Left ventricle myocardium inferior (tissue), 1 donor: ENCODE measurements at regions not wholly inside any gene's neighbourhood (a gene's known extent, or its start where the extent isn't known, plus 50 kb on each side); places are given as distances from the start of the nearest gene placed in this dataset.

ENCODE experiments used
- DNase-seq: peaks from one replicate; pipeline ENCODE4 v3.0.0-alpha.2; 2020
- H3K27ac ChIP-seq: fragments of 200-600 bp; replicated peaks from 2 replicates; pipeline ENCODE4 v1.8.0; 2021
- H3K27me3 ChIP-seq: fragments of 200-600 bp; 2 replicates; pipeline ENCODE4 v1.8.0; 2021; ENCODE audit warnings: low read depth
- H3K36me3 ChIP-seq: fragments of 200-600 bp; 2 replicates; pipeline ENCODE4 v1.8.0; 2021
- H3K4me1 ChIP-seq: fragments of 200-600 bp; 2 replicates; pipeline ENCODE4 v1.8.0; 2021
- H3K4me3 ChIP-seq: fragments of 200-600 bp; 2 replicates; pipeline ENCODE4 v1.8.0; 2021; ENCODE audit warnings: mild to moderate bottlenecking, moderate library complexity
- H3K9me3 ChIP-seq: fragments of 200-600 bp; replicated peaks from 2 replicates; pipeline ENCODE4 v1.8.0; 2021
- CTCF ChIP-seq: fragments of 200-600 bp; IDR thresholded peaks from 2 replicates; pipeline ENCODE4 v1.8.0; 2021; ENCODE audit warnings: antibody characterized with exemption, mild to moderate bottlenecking, borderline replicate concordance
- intact Hi-C: fragments of 100-400 bp; cut with micrococcal nuclease; formaldehyde crosslinking; loops from one replicate; pipeline ENCODE4 v1.11.0; 2022
- donor health status: DM: no; HTN: yes; CAD: no; lungs with severe emphysema.

GRCh38 chr3:145767909-145768308 is 393.1 kb downstream of the PLOD2 start:
- no peaks in the 10 kb centered on the region for H3K4me1 ChIP-seq
- H3K27ac ChIP-seq: no peak overlapping the region
- no peak overlapping the region for H3K4me3 ChIP-seq
- peak; percentile 39 for TF ChIP-seq CTCF
- no peak for DNase-seq
- intact Hi-C loops: no loop called here
- no peaks in the 10 kb centered on the region for H3K27me3 ChIP-seq
- no peaks in the 10 kb centered on the region for H3K9me3 ChIP-seq
- H3K36me3 ChIP-seq: no peaks in the 10 kb centered on the region

- TF ChIP-seq CTCF: peak; percentile 63
- Histone ChIP-seq H3K4me1 (no peaks in the 10 kb centered on the region), H3K27me3 (no peaks in the 10 kb centered on the region), H3K9me3 (no peaks in the 10 kb centered on the region), H3K27ac (no peak overlapping the region), H3K4me3 (no peak overlapping the region), H3K36me3 (no peaks in the 10 kb centered on the region)
- intact Hi-C loops: no loop called here
- no peak for DNase-seq
Observed at GRCh38 chr3:145776782-145777408, 384.1 kb downstream of the PLOD2 start.

- no peaks in the 10 kb centered on the region for H3K4me1 ChIP-seq
- intact Hi-C loops: no loop called here
Observed at GRCh38 chr3:145780301-145780700, 380.7 kb downstream of the PLOD2 start.

GRCh38 chr3:145785668-145786067 is 375.3 kb downstream of the PLOD2 start:
- H3K9me3 ChIP-seq: no peaks in the 10 kb centered on the region
- intact Hi-C loops: no loop called here
- H3K4me1 ChIP-seq: no peaks in the 10 kb centered on the region
- H3K27ac ChIP-seq: no peak overlapping the region
- no peak for DNase-seq
- H3K27me3 ChIP-seq: no peaks in the 10 kb centered on the region
- H3K4me3 ChIP-seq: no peak overlapping the region
- TF ChIP-seq CTCF: no peak
- no peaks in the 10 kb centered on the region for H3K36me3 ChIP-seq

More at GRCh38 chr3:145780301-145780700, 380.7 kb downstream of the PLOD2 start:
- Histone ChIP-seq H3K27me3 (no peaks in the 10 kb centered on the region), H3K36me3 (no peaks in the 10 kb centered on the region), H3K4me3 (no peak overlapping the region), H3K27ac (no peak overlapping the region), H3K9me3 (no peaks in the 10 kb centered on the region)
- no peak for TF ChIP-seq CTCF
- DNase-seq: no peak

GRCh38 chr3:145798007-145798406 is 363.0 kb downstream of the PLOD2 start:
- TF ChIP-seq CTCF: no peak
- H3K36me3 ChIP-seq: no peaks in the 10 kb centered on the region
- no peaks in the 10 kb centered on the region for H3K27me3 ChIP-seq
- H3K27ac ChIP-seq: no peak overlapping the region
- intact Hi-C loops: no loop called here
- no peaks in the 10 kb centered on the region for H3K4me1 ChIP-seq
- no peak for DNase-seq
- H3K9me3 ChIP-seq: peaks cover 11% of the 10 kb centered on the region
- no peak overlapping the region for H3K4me3 ChIP-seq
